ENCODE measurements at regions not wholly inside any gene's neighbourhood (a gene's known extent, or its start where the extent isn't known, plus 50 kb on each side); places are given as distances from the start of the nearest gene placed in this dataset.

- no peak overlapping the region for H3K56ac ChIP-seq (ENCODE audit: extremely low read depth, insufficient read depth, low read length)
- WGBS, 2 experiments (ENCODE audit: extremely low coverage in 2 of 2, insufficient read length in 1 of 2): no CpG with 5 or more reads among the region's 3 CpGs
Observed at GRCh38 chr11:122594986-122595645, 60.4 kb upstream of the UBASH3B start.

More at GRCh38 chr11:122594986-122595645, 60.4 kb upstream of the UBASH3B start:
- BruUV-seq (replicated peaks): no TSS peak
- in situ Hi-C loops (cut with MboI; ENCODE audit: low sequenced_read_pairs) (no loop called here), intact Hi-C loops (cut with micrococcal nuclease) (no loop called here), dilution Hi-C loops (cut with HindIII; ENCODE audit: low sequenced_read_pairs, unreplicated experiment) (no loop called here)
- H2BK15ac ChIP-seq (ENCODE audit: low read depth, low read length): no peak overlapping the region
- no peak overlapping the region for H2AK5ac ChIP-seq (ENCODE audit: low read depth, low read length)
- no peak overlapping the region for H3K14ac ChIP-seq (replicated peaks; ENCODE audit: low read depth, low read length)
- no peaks in the 10 kb centered on the region for H3K9me3 ChIP-seq (ENCODE audit: control insufficient read depth, insufficient read depth, low read length)
- H3K4me3 ChIP-seq (ENCODE audit: insufficient read depth, low read depth, low read length): no peak overlapping the region
- H2AFZ ChIP-seq (replicated peaks; ENCODE audit: low read length, poor library complexity): no peak overlapping the region
- H4K91ac ChIP-seq (ENCODE audit: insufficient read depth, low read depth, low read length): no peak overlapping the region
- H3K23ac ChIP-seq (ENCODE audit: low read depth, low read length): no peak overlapping the region
- H3K27me3 ChIP-seq (ENCODE audit: control insufficient read depth, insufficient read depth, low read length): peaks cover 25% of the 10 kb centered on the region
- ChIA-PET POLR2A (ENCODE audit: unreplicated experiment) (no interaction called here), CTCF (no interaction called here)
- no peaks in the 10 kb centered on the region; the same call in 1 of the 2 replicates for H3K9me1 ChIP-seq (ENCODE audit: insufficient read depth, low read length)
- H3K4me2 ChIP-seq (ENCODE audit: low read depth, low read length): no peak overlapping the region
- H3K18ac ChIP-seq (ENCODE audit: low read depth, low read length): no peak overlapping the region
- no peak overlapping the region for H2BK5ac ChIP-seq (ENCODE audit: low read depth, low read length, poor library complexity, severe bottlenecking)
- no peak overlapping the region for H3K4ac ChIP-seq (ENCODE audit: low read depth, low read length)
- no peaks in the 10 kb centered on the region for H3K79me1 ChIP-seq (ENCODE audit: low read depth in 1 of 2, low read length in 2 of 2)
- H3K27ac ChIP-seq (ENCODE audit: insufficient read depth, low read length): no peak overlapping the region
- TF ChIP-seq CHD1 (IDR thresholded peaks at IDR 0.05; ENCODE audit: low read depth, low read length) (no peak), BHLHE40 (IDR thresholded peaks at IDR 0.05; ENCODE audit: low read depth, low read length) (no peak), MXI1 (IDR thresholded peaks at IDR 0.05; ENCODE audit: borderline replicate concordance, low read depth, low read length) (no peak), SMC3 (IDR thresholded peaks at IDR 0.05; ENCODE audit: low read depth, low read length) (no peak), CEBPB (IDR thresholded peaks at IDR 0.05; ENCODE audit: low read depth, low read length) (no peak), MAZ (IDR thresholded peaks at IDR 0.05; ENCODE audit: borderline replicate concordance, low read depth, low read length) (no peak), RCOR1 (IDR thresholded peaks at IDR 0.05; ENCODE audit: insufficient replicate concordance, low read length) (no peak), CTCF (conservative IDR thresholded peaks at IDR 0.05; ENCODE audit: low read depth, low read length) (no peak), RAD21 (IDR thresholded peaks at IDR 0.05; ENCODE audit: low read length) (no peak), RFX5 (IDR thresholded peaks at IDR 0.05; ENCODE audit: low read depth, low read length) (no peak), USF2 (IDR thresholded peaks at IDR 0.05; ENCODE audit: low read depth, low read length) (no peak), ELK1 (IDR thresholded peaks at IDR 0.05; ENCODE audit: borderline replicate concordance, low read depth, low read length) (no peak), FOS (IDR thresholded peaks at IDR 0.05; ENCODE audit: low read depth, low read length) (no peak), MAFK (IDR thresholded peaks at IDR 0.05; ENCODE audit: low read depth, low read length) (no peak), NFE2L2 (IDR thresholded peaks at IDR 0.05; ENCODE audit: low read depth, low read length) (no peak), POLR2A (IDR thresholded peaks at IDR 0.05; ENCODE audit: low read depth, low read length) (no peak)
- no peak overlapping the region for H2AK9ac ChIP-seq (replicated peaks; ENCODE audit: low read depth, low read length, poor library complexity)
- ATAC-seq (ENCODE audit: low read depth) (no peak), DNase-seq (no peak)
- no peaks in the 10 kb centered on the region for H3K4me1 ChIP-seq (ENCODE audit: control insufficient read depth, insufficient read depth, low read length)
- no peak overlapping the region for H2BK20ac ChIP-seq (ENCODE audit: low read depth, low read length)
- no peaks in the 10 kb centered on the region for H4K20me1 ChIP-seq (ENCODE audit: insufficient read depth, low read length)
- no peak overlapping the region for H4K8ac ChIP-seq (ENCODE audit: low read depth in 2 of 2, low read length in 2 of 2)
- H4K5ac ChIP-seq (ENCODE audit: low read depth, low read length): no peak overlapping the region
- H2BK120ac ChIP-seq (ENCODE audit: low read depth, low read length): no peak overlapping the region
- no peaks in the 10 kb centered on the region for H3K36me3 ChIP-seq (ENCODE audit: control insufficient read depth, insufficient read depth, low read length)
- H3K9ac ChIP-seq (ENCODE audit: low read depth, low read length): no peak overlapping the region
